Spleen (tissue), 7 donors: ENCODE measurements at regions not wholly inside any gene's neighbourhood (a gene's known extent, or its start where the extent isn't known, plus 50 kb on each side); places are given as distances from the start of the nearest gene placed in this dataset.

Experiments
- CTCF ChIP-seq, 11 experiments: fragments of 200-600 bp in 7 of 11; fragments of 450-650 bp in 4 of 11; sonication (generic) in 4 of 11; IDR thresholded peaks in 8 of 11; conservative IDR thresholded peaks in 3 of 11; 1 replicate in 7 of 11; 2 replicates in 4 of 11; pipeline versions ENCODE4 v1.4.0 to v1.8.0; 2016 to 2021; ENCODE audit warnings: antibody characterized with exemption in 11 of 11, inconsistent platforms in 4 of 11, mild to moderate bottlenecking in 1 of 11
- POLR2A ChIP-seq, 3 donors: fragments of 450-650 bp; IDR thresholded peaks; one replicate each; pipeline ENCODE4 v1.5.1; 2017; ENCODE audit warnings: antibody characterized with exemption in 3 of 3, mild to moderate bottlenecking in 1 of 3
- POLR2AphosphoS5 ChIP-seq, 3 donors: sonication (generic); formaldehyde crosslinking; IDR thresholded peaks; one replicate each; pipeline ENCODE4 v1.5.1; 2017; ENCODE audit warnings: antibody characterized with exemption in 3 of 3
- donor health status: DM: no; HTN: no; CAD: no; lungs with moderate emphysema.
- donor health status: DM: no; HTN: no; CAD: no.
- donor health status: DM: no; HTN: no; CAD: no.

DNA sequence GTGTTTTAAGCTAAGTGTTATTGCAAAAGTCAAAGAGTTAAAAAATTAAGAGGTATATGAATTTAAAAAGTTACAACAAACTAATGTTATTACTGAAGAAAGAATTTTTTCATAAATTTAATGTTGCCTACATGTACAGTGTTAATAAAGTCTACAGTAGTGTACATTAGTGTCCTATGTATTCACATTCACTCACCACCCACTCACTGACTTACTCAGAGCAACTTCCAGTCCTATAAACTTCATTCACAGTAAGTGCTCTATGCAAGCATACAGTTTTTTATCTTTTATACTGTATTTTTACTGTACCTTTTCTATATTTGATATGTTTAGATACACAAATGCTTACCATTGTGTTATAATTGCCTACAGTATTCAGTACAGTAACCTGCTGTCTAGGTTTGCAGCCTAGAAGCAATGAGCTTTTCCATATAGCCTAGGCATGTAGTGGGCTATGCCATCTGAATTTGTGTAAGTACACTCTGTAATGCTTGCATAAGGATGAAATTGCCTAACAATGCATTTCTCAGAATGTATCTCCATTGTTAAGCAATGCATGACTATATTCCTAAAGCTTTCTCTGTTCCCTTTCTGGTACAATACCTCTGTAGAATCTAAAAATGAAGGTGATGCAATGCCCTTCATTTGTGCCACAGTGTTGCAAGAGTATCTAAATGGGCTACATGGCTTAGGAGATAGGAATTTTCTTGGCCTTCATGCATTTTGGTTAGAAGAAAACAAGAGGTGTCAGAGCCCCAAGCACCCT is 370.8 kb upstream of the NT5C1B start:
- no peak for TF ChIP-seq CTCF (IDR thresholded peaks at IDR 0.05 in 8 of 11, conservative IDR thresholded peaks at IDR 0.05 in 3 of 11)
- no peak for TF ChIP-seq POLR2A (IDR thresholded peaks at IDR 0.05)
- TF ChIP-seq POLR2AphosphoS5 (IDR thresholded peaks at IDR 0.05), result no peak
